ACHN (cell line): ENCODE measurements at regions not wholly inside any gene's neighbourhood (a gene's known extent, or its start where the extent isn't known, plus 50 kb on each side); places are given as distances from the start of the nearest gene placed in this dataset.
"Not testable (repeated sequence)": the region's sequence is repeated elsewhere in the genome, so short reads cannot be mapped to it uniquely, and the experiment has no call there.

Experiments used
- DNase-seq: peaks from one replicate; pipeline ENCODE4 v3.0.0-alpha.2; 2015
- in situ Hi-C: cut with HindIII; loops from 2 replicates; pipeline ENCODE4 v1.10.0; 2017; ENCODE audit warnings: low sequenced_read_pairs, low pct_ligation_motif_present, low pct_unique_long_range_greater_than_20kb

DNA sequence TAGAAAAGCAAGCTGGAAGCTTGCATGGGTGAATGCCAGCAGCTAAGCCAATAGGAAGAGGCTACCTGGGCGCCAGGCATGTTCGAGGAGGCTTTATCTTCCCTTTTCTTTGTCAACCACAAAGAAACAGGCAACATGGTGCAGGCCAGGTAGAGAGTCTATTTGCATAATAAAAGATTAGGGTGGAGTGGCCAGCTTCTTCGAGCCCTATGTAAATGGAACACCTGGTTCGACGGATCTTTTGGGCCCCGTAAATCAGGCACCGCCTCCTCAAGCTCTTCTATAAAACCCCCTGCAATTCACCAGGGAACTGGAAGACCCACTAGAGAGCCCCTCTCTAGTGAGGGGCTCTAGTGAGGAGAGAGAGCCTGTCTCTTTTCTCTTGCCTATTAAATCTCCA, 1106.2 kb upstream of the CELF2 start:
- in situ Hi-C loops = no loop called here

DNA sequence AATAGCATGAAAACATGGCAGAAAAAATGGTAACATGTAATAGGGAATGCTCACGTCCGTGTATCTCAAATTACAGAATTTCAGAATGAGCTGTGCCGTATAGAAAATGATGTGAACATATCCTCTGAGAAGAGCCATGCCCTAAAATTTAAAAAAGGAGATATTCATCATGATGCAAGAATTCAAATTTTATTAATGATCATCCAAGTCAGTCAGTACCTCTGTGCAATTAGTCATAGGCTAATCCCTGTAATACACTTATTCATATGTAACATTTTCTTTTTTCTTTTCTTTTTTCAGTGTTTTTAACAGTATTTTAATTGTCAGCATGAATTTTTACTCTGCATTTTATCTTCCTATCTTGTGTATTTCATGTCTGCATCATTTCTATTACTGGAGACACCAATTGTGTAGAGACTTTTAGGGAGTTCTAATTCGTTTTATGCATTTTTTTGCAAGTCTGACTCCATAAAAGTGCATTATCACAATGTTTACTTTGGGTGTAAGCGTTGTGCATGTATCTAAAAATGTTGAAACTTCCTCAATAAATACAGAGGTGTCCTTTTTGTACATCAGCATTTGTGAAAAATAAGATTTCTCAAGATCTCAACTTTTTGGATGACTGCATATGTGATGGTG, 1103.7 kb upstream of the CELF2 start:
- in situ Hi-C loops = no loop called here
- no peak for DNase-seq

More for the DNA sequence above, 1106.2 kb upstream of the CELF2 start:
- no peak for DNase-seq

DNA sequence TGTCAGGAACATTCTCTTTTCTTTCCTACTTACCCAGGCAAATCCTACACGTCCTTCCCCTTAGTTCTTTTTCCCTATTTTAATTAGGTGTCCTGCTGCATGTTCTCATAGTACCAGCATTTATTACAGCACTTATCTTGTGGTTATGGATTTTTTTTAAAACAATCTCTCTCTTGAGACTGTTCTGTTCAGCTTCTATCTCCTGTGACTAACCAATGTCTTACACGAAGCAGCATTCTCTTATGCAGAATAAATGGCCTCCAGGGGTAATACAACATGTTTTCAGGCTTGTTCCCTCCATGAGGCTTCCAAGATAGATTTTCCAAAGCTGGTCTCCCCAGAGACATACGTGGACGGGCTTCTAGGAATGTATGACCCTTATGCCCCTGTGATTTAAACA, 1096.1 kb upstream of the CELF2 start:
- in situ Hi-C loops = no loop called here
- no peak for DNase-seq

DNA sequence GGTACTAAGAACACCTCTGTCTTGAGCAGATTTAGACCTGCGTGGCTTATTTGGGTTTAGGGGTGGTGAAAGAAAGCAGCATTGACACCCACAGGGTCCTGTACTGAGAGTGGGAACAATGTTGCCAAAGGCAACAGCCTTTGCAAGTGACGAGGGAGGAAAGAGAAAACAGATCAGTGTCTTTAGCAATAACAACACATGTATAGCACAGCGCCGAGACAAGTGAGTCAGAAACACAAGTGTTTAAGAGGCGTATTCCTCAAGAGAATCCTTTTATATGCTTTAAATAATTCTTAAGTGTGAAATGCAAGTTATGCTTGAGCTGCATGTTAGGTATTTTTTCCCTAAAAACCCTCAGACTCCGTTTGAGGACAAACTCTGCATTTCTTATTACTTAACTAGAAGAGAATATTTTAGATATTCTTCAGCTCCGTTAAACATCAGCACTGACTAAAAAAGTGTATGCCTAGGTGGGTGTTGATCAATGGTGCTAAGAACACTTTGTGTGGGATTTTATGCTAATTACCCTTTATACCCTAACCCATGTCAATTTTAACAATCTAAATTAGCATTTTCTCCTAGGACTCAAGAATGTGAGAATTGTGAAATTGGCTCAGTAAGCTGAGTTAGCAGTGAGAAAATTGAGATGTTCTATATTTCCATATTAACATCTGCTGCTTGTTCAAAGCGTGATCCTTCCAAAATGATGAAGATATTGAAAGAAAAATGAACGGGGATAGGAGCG, 1095.4 kb upstream of the CELF2 start:
- DNase-seq = no peak
- in situ Hi-C loops = no loop called here

DNA sequence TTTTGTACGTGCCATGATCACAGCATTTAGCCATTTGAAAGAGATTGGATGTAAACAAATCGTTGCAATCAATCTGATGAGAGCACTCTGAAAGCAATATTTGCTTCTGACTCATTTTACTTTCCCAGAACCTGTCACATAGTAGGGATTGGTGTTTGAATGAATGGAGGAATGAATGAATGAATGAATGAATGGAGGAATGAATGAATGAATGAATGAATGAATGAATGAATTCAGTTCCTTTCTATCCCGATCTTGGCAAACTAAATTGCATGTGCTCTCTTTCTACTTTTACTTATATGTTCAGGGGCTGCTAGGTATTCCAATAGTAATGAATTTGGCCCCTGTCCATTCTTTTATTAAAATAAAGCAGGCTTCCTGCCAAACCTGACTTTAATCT, 1091.7 kb upstream of the CELF2 start:
- in situ Hi-C loops = no loop called here
- no peak for DNase-seq

DNA sequence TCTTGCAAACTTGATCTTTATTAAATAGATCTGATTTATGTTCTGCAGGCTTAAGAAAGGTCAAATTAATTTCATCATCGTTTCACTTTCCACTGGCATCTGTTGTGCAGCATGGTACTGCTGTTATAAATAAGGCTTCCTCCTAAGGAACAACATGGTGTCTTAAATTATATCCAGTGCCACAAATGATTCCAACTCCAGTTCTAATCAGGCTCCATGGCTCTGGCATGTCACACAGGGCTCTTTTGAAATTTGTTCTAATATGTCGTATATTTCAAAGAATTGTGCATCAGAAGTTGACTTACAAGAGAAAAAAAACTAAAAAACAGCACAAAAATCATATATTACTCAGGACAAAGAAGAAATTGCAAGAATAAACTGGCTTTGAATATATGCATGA, 1090.8 kb upstream of the CELF2 start:
- DNase-seq = no peak
- in situ Hi-C loops = no loop called here

DNA sequence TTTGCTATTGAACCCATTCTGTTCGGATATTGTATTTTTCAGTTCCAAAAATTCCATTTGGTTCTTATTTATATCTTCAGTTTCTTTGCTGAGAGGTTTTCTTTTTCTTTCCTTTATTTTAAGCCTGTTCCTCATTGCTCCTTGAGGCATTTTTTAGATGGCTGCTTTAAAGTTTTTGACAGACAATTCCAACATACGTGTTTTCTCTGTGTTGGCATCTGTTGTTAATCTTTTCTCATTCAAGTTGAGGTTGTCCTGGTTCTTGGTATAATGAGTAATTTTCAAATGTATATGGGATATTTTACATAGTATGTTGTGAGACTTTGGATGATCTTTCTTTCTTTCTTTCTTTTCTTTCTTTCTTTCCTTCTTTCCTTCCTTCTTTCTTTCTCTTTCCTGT, 1078.0 kb upstream of the CELF2 start:
- in situ Hi-C loops = no loop called here
- no peak for DNase-seq

DNA sequence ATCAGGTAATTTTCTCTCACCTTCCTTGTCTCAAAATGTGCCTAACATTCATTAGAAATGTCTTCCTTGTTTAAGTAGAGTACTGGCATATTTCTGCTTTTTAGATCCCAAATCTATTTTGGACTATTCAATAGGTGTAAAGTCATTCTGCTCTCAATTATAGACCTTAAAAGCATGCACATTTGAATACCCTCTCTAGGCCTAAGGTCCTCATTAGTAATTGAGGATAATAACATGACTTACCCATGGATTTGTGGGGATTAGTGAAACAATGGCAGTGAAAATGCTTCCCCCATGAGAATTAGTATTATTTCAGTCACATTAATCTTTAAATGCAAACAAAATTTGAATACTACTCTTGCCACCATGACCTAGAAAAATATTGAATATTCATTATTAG, 1073.0 kb upstream of the CELF2 start:
- in situ Hi-C loops = no loop called here
- DNase-seq = no peak

DNA sequence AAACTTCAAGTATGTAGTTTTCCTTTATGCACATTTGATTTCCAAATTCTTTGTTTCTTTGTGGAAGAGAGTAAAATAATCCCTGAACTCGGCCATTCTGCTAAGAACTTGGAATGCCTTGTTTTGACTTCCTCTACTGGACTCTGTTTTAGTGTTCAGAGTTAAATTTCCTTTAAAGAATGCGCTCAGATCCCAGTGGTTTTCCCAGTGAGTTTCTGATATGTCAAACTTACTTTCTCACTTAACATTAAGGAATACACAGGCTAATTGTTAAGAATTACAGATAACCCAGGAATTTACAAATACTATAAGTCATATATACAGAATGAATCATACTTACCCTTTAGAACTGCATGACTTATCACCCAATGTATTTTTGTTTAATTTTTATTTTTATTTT, 1067.6 kb upstream of the CELF2 start:
- in situ Hi-C loops = no loop called here

DNA sequence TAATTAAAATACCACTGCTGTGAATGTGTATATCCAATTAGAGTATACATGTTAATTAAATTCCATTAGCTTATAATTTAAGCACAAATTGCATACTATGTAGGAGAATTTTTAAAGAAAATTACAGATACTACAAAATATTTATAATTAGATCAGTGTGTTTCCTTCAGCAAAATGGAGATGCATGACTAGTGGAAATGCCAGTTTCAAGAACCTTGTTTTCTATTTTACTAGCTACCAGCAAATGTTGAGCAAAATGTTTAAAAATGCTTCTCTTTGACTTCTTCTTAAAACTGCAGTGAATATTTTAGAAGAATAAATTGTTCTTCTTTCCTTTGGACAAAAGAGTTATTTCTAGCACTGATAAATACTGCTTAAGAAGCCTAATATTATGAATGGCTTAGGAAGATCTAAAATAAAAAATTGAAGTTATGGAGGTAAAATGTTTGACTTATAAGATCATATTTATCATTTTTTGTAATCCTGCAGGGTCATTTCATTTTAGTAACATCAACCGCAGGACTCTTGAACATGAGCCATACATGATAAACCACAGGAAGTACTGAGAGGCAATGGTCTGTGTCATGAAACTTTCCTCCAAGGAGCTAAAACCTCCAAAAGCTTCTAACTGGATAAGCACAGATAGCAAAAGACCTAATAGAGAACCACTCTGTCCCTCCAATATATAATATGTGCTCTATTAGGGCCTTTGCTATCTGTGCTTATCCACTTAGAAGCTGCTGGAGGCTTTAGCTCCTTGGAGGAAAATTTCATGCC, 1066.0 kb upstream of the CELF2 start:
- DNase-seq = no peak
- in situ Hi-C loops = no loop called here

More for the DNA sequence above, 1067.6 kb upstream of the CELF2 start:
- DNase-seq = no peak

DNA sequence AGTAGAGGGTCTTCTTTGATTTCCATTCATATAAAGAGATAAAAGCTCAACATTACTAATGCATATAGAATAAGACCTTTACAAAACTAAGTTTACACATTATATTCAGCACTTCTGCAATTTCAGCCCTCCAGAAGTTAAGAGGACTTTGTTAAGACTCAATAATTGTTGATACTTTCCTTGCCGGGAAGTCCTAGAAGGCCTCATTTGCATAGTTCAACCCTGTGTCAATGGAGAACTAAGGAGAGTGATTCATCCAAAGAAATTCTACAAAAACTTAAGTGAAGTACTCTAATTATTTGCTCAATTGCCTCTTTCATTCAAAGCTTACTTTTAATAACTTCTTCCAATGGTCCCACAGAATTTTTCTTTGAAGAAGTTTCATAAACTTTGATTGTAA, 1060.3 kb upstream of the CELF2 start:
- DNase-seq = no peak
- in situ Hi-C loops = no loop called here

DNA sequence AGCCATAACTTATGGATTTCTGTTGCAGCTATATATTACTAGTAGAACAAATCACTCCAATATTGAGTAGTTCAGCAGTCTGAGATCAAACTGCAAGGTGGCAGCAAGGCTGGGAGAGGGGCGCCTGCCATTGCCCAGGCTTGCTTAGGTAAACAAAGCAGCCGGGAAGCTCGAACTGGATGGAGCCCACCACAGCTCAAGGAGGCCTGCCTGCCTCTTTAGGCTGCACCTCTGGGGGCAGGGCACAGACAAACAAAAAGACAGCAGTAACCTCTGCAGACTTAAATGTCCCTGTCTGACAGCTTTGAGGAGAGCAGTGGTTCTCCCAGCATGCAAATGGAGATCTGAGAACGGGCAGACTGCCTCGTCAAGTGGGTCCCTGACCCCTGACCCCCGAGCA, 1059.8 kb upstream of the CELF2 start:
- in situ Hi-C loops = not testable (repeated sequence)

DNA sequence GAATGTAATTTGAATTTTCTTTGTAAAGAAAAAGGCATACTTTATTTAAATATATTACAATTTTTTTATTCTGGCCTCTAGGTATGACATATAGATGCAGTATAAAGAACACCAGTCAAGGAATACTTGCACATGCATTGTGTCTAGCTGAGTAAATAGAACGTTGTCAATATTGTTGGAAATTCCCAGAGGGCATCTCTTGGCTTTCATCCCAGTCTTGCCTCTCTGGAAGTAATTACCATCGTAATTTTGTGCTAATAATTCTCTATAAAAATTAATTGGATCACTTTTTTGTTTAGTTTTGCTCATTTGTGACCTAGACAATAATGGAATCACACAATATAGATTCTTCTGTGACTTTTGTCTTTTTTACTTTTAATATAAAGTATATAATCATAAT, 1052.3 kb upstream of the CELF2 start:
- in situ Hi-C loops = no loop called here
- no peak for DNase-seq

More for the DNA sequence above, 1059.8 kb upstream of the CELF2 start:
- DNase-seq = not testable (repeated sequence)

DNA sequence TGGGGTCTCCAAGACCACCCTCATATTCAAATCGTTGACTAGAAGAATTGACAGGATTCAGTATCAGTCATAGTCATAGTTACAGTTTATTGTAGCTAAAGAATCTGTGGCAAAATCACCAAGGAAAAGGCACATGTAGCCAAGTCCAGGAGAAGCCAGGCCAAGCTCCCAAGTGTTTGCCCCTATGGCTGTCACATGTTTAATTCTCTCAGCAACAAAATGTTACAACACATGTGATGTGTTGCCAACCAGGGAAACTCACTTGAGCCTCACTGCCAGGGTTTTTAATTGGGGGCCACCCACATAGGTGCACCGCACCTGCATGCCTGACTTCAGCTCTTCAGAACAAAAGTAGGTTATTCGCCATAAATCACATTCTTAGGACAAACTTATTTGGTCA, 1030.9 kb upstream of the CELF2 start:
- DNase-seq = no peak
- in situ Hi-C loops = no loop called here

DNA sequence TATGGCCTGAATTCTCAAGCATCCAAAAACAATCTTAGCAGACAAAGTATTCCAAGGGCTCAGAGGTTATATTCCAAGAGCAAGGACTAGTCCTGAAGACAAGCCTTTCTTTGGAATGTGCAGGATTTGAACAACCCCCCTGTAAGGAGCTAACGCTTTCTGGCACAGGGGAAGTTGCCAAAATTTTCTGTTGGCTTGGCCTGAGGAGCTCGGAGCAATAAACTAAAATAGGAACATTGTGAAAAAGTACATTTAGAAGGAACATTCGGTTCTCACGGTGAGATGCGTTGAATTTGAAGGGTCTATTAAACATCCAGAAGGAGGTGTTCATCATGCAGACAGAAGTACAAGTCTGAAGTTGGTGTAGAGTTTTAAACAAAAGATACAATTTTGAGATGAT, 1030.5 kb upstream of the CELF2 start:
- no peak for DNase-seq
- in situ Hi-C loops = no loop called here

DNA sequence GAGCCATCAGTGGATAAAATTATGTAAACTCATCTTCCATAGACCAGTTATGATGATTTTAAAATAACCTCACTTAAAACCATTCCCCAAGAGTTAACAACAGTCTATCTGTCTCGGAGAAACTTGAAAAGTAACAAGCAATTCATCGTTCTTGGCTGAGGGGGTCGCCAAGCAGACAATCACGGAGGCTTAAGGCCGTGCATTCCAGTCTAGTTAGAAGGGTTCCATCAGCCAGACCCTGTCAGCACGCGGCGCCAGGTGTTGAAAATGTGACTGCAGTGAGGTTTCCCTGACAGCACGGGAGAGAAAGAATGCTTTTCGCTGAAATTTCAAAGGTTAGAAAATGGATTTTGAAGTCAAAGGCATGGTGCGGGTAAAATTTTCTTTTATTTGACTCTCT, 1025.0 kb upstream of the CELF2 start:
- in situ Hi-C loops = no loop called here
- no peak for DNase-seq

DNA sequence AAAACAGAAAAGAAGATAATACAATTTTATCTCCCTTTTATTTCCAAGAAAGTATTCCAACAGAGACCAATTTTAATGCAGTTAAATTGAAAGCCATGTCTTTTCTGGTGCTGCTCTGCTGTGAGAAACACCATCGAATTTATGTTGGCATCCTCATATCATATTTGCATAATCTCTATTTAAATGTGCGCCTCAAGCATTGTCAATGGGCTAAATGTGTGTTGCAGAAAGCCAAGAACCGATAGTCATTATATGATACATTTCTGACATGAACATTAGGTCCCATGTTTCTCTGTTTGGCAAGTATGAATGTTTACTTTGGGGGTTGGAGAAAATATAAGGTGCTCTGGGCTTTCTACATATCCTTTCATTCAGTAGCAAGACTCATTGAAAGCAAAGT, 1023.5 kb upstream of the CELF2 start:
- no peak for DNase-seq
- in situ Hi-C loops = no loop called here

DNA sequence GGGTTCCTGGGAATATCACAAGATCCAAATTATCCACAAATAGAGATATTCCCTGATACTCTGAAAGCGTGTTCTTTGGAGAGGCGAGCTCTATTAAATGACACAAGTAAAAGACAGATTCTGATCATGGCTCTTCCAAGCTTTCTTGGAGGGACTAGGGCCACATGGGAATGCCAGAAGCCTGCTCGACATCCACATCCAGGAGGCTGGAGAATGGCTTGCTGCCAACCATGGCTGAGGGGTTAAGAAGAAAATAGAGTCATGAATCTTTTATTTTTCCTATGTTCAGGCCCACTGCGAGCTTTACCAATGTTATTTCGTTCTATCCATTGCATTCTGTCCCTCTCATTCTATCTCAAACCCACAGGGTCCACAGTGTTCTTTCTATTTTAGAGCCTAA, 1018.0 kb upstream of the CELF2 start:
- in situ Hi-C loops = no loop called here
- no peak for DNase-seq

DNA sequence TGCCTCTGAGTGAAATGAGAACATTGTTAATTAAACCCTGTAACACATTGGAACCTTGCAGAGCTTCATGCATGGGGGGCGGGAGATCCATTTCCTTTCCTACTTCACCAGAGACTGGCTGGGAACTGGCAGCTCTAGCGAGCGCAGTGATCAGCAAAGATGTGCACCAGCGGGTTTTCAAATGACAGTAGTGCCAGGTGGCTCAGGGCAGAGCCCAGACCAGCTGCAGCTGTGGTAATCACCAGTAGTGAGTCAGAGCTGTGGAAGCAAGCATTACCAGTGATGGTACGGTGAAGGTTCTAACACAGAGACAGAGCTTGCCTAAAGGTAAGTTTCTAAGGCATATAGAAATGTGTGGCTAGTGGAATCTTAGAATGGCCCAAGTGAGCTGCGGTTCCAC, 1009.7 kb upstream of the CELF2 start:
- DNase-seq = no peak
- in situ Hi-C loops = no loop called here

DNA sequence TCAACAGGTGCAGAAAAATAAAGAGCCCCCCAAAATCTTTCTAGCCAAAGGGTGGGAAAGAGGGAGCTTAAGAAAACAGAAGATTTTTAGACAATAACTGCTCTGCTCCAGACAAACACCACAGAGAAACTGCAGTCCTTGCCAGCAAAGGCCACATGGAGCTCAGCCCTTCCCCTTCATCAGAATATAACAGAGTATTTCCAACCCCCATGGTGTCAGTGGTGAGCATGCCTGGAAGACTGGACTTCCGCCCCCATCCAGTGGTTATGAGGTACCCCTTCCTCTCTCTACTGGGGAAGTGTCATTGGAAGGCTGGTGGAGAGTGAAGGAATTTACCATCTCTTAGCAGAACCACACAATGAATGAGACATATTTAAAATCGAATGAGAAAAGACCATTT, 1007.3 kb upstream of the CELF2 start:
- in situ Hi-C loops = no loop called here
- DNase-seq = no peak
